Peyer's patch (tissue), 4 donors: ENCODE measurements at regions not wholly inside any gene's neighbourhood (a gene's known extent, or its start where the extent isn't known, plus 50 kb on each side); places are given as distances from the start of the nearest gene placed in this dataset.

Experiments
- DNase-seq, 3 donors: peaks; one replicate each; pipeline ENCODE4 v3.0.0-alpha.2; 2017 to 2019
- H3K27ac ChIP-seq, 4 donors: fragments of 200-600 bp; sonication (generic); one replicate each; pipeline ENCODE4 v1.5.1; 2016 to 2019
- H3K27me3 ChIP-seq, 2 donors: fragments of 200-600 bp; sonication (generic); one replicate each; pipeline ENCODE4 v1.5.1; 2019
- H3K36me3 ChIP-seq, 3 donors: fragments of 200-600 bp; sonication (generic); one replicate each; pipeline ENCODE4 v1.5.1; 2016 to 2019
- H3K4me1 ChIP-seq, 4 donors: fragments of 200-600 bp; sonication (generic); one replicate each; pipeline ENCODE4 v1.5.1; 2016 to 2019
- H3K4me3 ChIP-seq, 4 donors: fragments of 200-600 bp; sonication (generic); 1 replicate in 3 of 4; 2 replicates in 1 of 4; pipeline ENCODE4 v1.5.1; 2016 to 2019; ENCODE audit warnings: mild to moderate bottlenecking in 1 of 4
- H3K9me3 ChIP-seq, 4 donors: fragments of 200-600 bp; sonication (generic); one replicate each; pipeline ENCODE4 v1.5.1; 2016 to 2019; ENCODE audit warnings: mild to moderate bottlenecking in 1 of 4
- POLR2A ChIP-seq, 2 donors: fragments of 450-650 bp; IDR thresholded peaks; one replicate each; pipeline ENCODE4 v1.5.1; 2017; ENCODE audit warnings: antibody characterized with exemption in 2 of 2, mild to moderate bottlenecking in 2 of 2, moderate library complexity in 2 of 2
- TF ChIP-seq, protein P1 (sequence below), 6 experiments: fragments of 450-650 bp in 4 of 6; fragments of 200-600 bp in 2 of 6; sonication (generic) in 1 of 6; IDR thresholded peaks; one replicate each; pipeline ENCODE4 v1.5.1; 2017 to 2019; ENCODE audit warnings: antibody characterized with exemption in 6 of 6, mild to moderate bottlenecking in 3 of 6, moderate library complexity in 1 of 6

DNA sequence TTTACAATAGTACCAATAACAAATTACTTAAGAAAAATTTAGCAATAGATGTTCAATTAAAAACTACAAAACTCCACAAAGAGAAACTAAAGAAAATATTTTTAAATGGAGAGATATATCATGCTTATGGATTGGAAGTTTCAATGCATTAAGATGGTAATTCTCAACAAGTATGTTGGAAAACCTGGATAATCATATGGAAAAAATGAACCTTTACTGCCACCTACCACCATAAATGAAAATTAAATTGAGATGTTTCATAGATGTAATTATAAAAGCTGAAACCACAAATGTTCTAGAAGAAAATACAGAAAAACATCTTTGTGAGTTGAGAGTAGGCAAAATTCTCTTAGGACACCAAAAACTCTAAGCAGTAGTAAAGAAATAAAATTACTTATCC lies 121.7 kb downstream of the ANKRD18B start:
- Histone ChIP-seq H3K27ac (no peak overlapping the region), H3K27me3 (no peaks in the 10 kb centered on the region), H3K4me1 (no peaks in the 10 kb centered on the region), H3K36me3 (no peaks in the 10 kb centered on the region), H3K9me3 (no peaks in the 10 kb centered on the region), H3K4me3 (no peak overlapping the region)
- no peak for TF ChIP-seq POLR2A (IDR thresholded peaks at IDR 0.05)
- TF ChIP-seq, protein P1, sequence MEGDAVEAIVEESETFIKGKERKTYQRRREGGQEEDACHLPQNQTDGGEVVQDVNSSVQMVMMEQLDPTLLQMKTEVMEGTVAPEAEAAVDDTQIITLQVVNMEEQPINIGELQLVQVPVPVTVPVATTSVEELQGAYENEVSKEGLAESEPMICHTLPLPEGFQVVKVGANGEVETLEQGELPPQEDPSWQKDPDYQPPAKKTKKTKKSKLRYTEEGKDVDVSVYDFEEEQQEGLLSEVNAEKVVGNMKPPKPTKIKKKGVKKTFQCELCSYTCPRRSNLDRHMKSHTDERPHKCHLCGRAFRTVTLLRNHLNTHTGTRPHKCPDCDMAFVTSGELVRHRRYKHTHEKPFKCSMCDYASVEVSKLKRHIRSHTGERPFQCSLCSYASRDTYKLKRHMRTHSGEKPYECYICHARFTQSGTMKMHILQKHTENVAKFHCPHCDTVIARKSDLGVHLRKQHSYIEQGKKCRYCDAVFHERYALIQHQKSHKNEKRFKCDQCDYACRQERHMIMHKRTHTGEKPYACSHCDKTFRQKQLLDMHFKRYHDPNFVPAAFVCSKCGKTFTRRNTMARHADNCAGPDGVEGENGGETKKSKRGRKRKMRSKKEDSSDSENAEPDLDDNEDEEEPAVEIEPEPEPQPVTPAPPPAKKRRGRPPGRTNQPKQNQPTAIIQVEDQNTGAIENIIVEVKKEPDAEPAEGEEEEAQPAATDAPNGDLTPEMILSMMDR (IDR thresholded peaks at IDR 0.05), result no peak
- DNase-seq, result no peak

DNA sequence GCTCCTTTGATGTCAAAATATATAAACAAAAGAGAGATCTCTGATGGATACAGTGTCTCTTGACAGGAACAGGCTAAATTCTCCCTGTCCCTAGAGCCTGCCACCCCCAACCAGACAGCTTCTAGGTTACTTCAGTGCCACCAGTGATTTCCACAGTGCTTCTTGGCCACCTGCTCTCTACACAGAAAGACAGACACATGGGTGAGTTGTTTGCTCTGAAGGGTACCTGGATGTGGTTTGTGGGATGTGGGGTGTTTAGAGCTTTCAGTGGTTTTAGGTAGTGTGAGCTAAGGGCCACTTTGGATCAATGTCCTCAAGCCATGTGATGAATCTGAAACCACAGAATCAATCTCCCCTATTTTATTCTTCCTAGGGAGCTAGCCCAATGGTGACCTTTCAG lies 125.4 kb downstream of the ANKRD18B start:
- no peaks in the 10 kb centered on the region for H3K9me3 ChIP-seq
- no peaks in the 10 kb centered on the region for H3K4me1 ChIP-seq
- H3K27me3 ChIP-seq, result no peaks in the 10 kb centered on the region
- DNase-seq, result no peak
- H3K36me3 ChIP-seq, result no peaks in the 10 kb centered on the region
- H3K4me3 ChIP-seq, result no peak overlapping the region
- no peak overlapping the region for H3K27ac ChIP-seq
- TF ChIP-seq, protein P1 (IDR thresholded peaks at IDR 0.05), result no peak
- TF ChIP-seq POLR2A (IDR thresholded peaks at IDR 0.05), result no peak

DNA sequence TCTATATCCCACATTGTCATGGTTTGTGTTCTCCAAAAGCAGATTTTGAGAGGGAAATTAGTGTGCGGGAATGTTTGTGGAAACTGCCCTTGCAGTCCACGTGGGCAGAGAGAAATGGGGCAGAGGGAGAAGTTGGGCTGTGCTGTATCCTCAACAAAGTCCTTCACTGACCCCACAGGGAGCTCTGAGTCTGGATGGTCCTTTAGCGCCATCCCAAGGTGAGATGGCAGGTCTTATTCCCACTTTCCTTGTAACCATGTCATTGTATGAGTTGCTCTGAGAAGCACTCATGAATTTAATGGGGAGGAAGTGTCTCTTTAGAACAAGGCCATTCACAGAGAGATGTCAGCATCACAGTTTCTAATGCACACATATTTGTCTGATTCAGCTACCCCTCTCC lies 127.1 kb downstream of the ANKRD18B start:
- TF ChIP-seq POLR2A (IDR thresholded peaks at IDR 0.05), result no peak
- TF ChIP-seq, protein P1 (IDR thresholded peaks at IDR 0.05), result no peak
- Histone ChIP-seq H3K4me1 (no peaks in the 10 kb centered on the region), H3K4me3 (no peak overlapping the region), H3K36me3 (no peaks in the 10 kb centered on the region), H3K27ac (no peak overlapping the region), H3K9me3 (no peaks in the 10 kb centered on the region), H3K27me3 (no peaks in the 10 kb centered on the region)
- DNase-seq, result no peak

DNA sequence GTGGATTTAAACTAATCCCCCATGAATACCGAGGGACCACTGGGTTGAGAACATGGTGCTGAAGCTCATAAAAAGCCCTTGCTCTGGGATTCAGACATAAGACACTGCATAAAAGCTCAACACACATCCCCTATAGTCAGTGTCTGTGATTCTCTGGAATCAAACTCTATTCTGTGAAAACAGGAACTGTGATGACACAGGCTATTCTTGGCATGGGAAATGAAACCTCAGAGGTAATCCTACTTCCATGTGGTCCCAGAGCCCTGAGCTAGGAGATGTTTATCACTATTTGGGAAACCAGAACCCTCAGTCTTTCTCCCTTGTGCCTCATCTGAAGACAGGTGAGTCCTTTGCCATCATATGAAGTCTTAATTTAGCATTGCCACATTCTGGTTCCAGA lies 135.4 kb upstream of the PRSS3 start:
- Histone ChIP-seq H3K4me1 (no peaks in the 10 kb centered on the region), H3K27me3 (no peaks in the 10 kb centered on the region), H3K9me3 (no peaks in the 10 kb centered on the region), H3K36me3 (no peaks in the 10 kb centered on the region), H3K4me3 (no peak overlapping the region), H3K27ac (no peak overlapping the region)
- no peak for TF ChIP-seq POLR2A (IDR thresholded peaks at IDR 0.05)
- TF ChIP-seq, protein P1 (IDR thresholded peaks at IDR 0.05), result no peak
- DNase-seq, result no peak

DNA sequence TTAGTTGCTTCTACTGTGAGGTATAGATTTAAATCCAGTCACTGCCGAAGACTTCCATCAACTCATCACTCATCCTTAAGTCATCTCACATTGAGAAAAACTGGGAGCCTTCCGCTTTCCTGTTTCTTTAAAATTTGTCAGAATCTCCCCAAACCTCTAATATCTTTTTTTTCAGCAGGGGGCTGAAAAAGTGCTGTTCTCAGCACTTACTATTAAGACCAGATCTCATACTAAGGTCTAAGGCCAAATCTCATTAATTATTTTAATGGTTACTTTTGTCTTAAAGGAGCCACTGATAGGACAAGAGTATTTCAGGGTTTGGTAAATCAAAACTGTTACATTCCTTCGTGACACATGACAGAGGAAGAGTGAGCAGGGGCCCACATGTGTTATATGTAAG lies 134.6 kb upstream of the PRSS3 start:
- no peak for TF ChIP-seq POLR2A (IDR thresholded peaks at IDR 0.05)
- TF ChIP-seq, protein P1 (IDR thresholded peaks at IDR 0.05), result no peak
- no peaks in the 10 kb centered on the region for H3K36me3 ChIP-seq
- no peak overlapping the region for H3K27ac ChIP-seq
- H3K9me3 ChIP-seq, result no peaks in the 10 kb centered on the region
- no peak for DNase-seq
- no peaks in the 10 kb centered on the region for H3K27me3 ChIP-seq
- H3K4me1 ChIP-seq, result no peaks in the 10 kb centered on the region
- H3K4me3 ChIP-seq, result no peak overlapping the region

DNA sequence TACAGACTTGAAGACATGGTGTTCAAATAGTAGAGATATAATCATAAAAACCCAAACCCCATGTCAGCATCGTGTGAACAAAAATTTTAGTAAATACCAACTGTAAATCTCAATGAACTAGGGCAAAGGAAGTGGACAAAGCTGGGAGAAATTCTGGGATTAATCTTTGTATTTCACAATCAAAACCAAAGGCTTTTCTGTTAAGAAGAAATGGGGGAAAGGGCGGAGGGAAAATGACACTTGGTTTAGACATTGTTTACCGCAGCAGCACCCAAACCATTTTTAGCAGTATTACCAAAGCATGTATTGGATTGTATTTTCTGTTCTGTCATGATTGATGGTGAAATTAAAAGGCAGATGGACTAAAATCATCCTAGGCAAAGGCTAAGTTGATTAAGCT lies 134.2 kb upstream of the PRSS3 start:
- Histone ChIP-seq H3K9me3 (no peaks in the 10 kb centered on the region), H3K4me1 (no peaks in the 10 kb centered on the region), H3K36me3 (no peaks in the 10 kb centered on the region), H3K27ac (no peak overlapping the region), H3K4me3 (no peak overlapping the region), H3K27me3 (no peaks in the 10 kb centered on the region)
- no peak for TF ChIP-seq POLR2A (IDR thresholded peaks at IDR 0.05)
- DNase-seq, result no peak
